Loucy (cell line): ENCODE measurements at regions not wholly inside any gene's neighbourhood (a gene's known extent, or its start where the extent isn't known, plus 50 kb on each side); places are given as distances from the start of the nearest gene placed in this dataset.

ENCODE experiments used
- EZH2phosphoT487 ChIP-seq: fragments of 200-600 bp; IDR thresholded peaks from 2 replicates; pipeline ENCODE4 v1.6.1; 2018; ENCODE audit warnings: antibody characterized with exemption, mild to moderate bottlenecking, moderate library complexity, borderline replicate concordance
- TF ChIP-seq, protein P1 (sequence below): fragments of 200-600 bp; sonication (generic); conservative IDR thresholded peaks from 2 replicates; pipeline ENCODE4 v1.5.1; 2014; ENCODE audit warnings: mild to moderate bottlenecking, antibody characterized with exemption, low read length

DNA sequence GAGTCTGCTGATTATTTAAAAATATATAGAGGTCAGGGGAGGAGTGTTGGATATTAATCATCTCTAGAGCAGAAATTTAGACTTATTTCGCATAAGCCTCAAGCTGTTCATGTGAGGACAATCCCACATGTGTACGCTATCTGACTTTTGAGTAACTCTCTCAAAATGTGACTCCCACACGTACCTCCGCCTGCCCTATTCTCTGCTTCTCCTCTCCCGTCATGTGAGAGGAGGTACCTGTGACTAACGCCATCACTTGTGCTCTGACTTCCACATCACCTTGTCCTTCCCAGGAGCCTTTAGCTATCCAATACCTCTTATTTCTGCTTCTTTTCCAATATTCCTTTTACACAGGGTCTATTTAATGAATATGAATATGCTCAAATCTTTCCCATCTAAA is 119.3 kb upstream of the CALCR start:
- TF ChIP-seq, protein P1, sequence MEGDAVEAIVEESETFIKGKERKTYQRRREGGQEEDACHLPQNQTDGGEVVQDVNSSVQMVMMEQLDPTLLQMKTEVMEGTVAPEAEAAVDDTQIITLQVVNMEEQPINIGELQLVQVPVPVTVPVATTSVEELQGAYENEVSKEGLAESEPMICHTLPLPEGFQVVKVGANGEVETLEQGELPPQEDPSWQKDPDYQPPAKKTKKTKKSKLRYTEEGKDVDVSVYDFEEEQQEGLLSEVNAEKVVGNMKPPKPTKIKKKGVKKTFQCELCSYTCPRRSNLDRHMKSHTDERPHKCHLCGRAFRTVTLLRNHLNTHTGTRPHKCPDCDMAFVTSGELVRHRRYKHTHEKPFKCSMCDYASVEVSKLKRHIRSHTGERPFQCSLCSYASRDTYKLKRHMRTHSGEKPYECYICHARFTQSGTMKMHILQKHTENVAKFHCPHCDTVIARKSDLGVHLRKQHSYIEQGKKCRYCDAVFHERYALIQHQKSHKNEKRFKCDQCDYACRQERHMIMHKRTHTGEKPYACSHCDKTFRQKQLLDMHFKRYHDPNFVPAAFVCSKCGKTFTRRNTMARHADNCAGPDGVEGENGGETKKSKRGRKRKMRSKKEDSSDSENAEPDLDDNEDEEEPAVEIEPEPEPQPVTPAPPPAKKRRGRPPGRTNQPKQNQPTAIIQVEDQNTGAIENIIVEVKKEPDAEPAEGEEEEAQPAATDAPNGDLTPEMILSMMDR = no peak
- no peak for TF ChIP-seq EZH2phosphoT487
